ENCODE measurements at regions not wholly inside any gene's neighbourhood (a gene's known extent, or its start where the extent isn't known, plus 50 kb on each side); places are given as distances from the start of the nearest gene placed in this dataset.

- no TSS peak for BruUV-seq (replicated peaks)
These were observed 143.0 kb downstream of the NUP35 start for GRCh38 chr2:183267148-183267827.

More at GRCh38 chr2:183267148-183267827, 143.0 kb downstream of the NUP35 start:
- CTCF ChIA-PET, result interaction anchor here (1.0 kb wide), 1 partner anchor 18 kb away, joined by 4 read pairs; no protein-coding TSS in a partner anchor
- Histone ChIP-seq H3K4me3 (replicated peaks in 1 of 3; ENCODE audit: insufficient read depth in 1 of 3, low read depth in 1 of 3, low read length in 3 of 3) (no peak overlapping the region), H2AFZ (ENCODE audit: low read depth, low read length) (no peak overlapping the region), H3K9me1 (replicated peaks; ENCODE audit: control insufficient read depth, extremely low read depth, insufficient read depth, low read length) (no peaks in the 10 kb centered on the region), H3K36me3 (ENCODE audit: control insufficient read depth in 2 of 2, extremely low read depth in 1 of 2, insufficient read depth in 2 of 2, low read length in 2 of 2) (no peaks in the 10 kb centered on the region), H3K9ac (replicated peaks; ENCODE audit: extremely low read depth, insufficient read depth, low read length) (no peak overlapping the region), H3K4me2 (ENCODE audit: insufficient read depth, low read length) (no peak overlapping the region), H3K79me2 (ENCODE audit: control insufficient read depth, insufficient read depth, low read length) (no peaks in the 10 kb centered on the region), H4K20me1 (replicated peaks; ENCODE audit: control insufficient read depth, extremely low read depth, insufficient read depth, low read length) (no peaks in the 10 kb centered on the region), H3K9me3 (replicated peaks; ENCODE audit: control insufficient read depth, insufficient read depth, low read length) (no peaks in the 10 kb centered on the region), H3K27me3 (ENCODE audit: control insufficient read depth in 2 of 2, insufficient read depth in 2 of 2, low read length in 2 of 2) (no peaks in the 10 kb centered on the region), H3K27ac (ENCODE audit: insufficient read depth, low read depth, low read length) (no peak overlapping the region), H3K4me1 (ENCODE audit: control insufficient read depth, extremely low read depth, insufficient read depth, low read length) (no peaks in the 10 kb centered on the region)
- intact Hi-C loops (cut with micrococcal nuclease) (no loop called here), dilution Hi-C loops (cut with MboI; ENCODE audit: extremely low pct_ligation_motif_present, low sequenced_read_pairs) (no loop called here)
- POLR2A ChIA-PET, result no interaction called here
- no peak for TF ChIP-seq GATA2 (IDR thresholded peaks at IDR 0.05; ENCODE audit: insufficient read depth, insufficient read length, low read depth, low read length)
- no peak for TF ChIP-seq JUN (IDR thresholded peaks at IDR 0.05; ENCODE audit: borderline replicate concordance, insufficient read depth, insufficient read length, low read depth)
- no peak for TF ChIP-seq MYC (IDR thresholded peaks at IDR 0.05; ENCODE audit: low read depth, low read length)
- TF ChIP-seq EZH2 (IDR thresholded peaks at IDR 0.05; ENCODE audit: borderline replicate concordance, low read depth, low read length, severe bottlenecking), result no peak
- no peak for TF ChIP-seq FOS (IDR thresholded peaks at IDR 0.05; ENCODE audit: borderline replicate concordance, insufficient read depth, low read length)
- no peak for TF ChIP-seq MAX (IDR thresholded peaks at IDR 0.05; ENCODE audit: insufficient read depth, insufficient read length)
- TF ChIP-seq CTCF (IDR thresholded peaks at IDR 0.05; ENCODE audit: extremely low read depth in 1 of 2, insufficient read depth in 1 of 2, low read depth in 1 of 2, low read length in 2 of 2), result no peak
- no peak for TF ChIP-seq POLR2AphosphoS5 (IDR thresholded peaks at IDR 0.05; ENCODE audit: insufficient read depth, low read depth, low read length)
- TF ChIP-seq POLR2A (IDR thresholded peaks at IDR 0.05; ENCODE audit: low read depth, low read length), result no peak
- DNase-seq (ENCODE audit: low read depth, low spot score) (no peak), FAIRE-seq (no peak)

Measured in endothelial cell of umbilical vein (primary cell).